GM10266 (cell line): ENCODE measurements at regions not wholly inside any gene's neighbourhood (a gene's known extent, or its start where the extent isn't known, plus 50 kb on each side); places are given as distances from the start of the nearest gene placed in this dataset.

ENCODE experiments used
- DNase-seq: peaks from one replicate; pipeline ENCODE4 v3.0.0; 2012; ENCODE audit errors: extremely low spot score
- TF ChIP-seq, protein P1 (sequence below): IDR thresholded peaks from 2 replicates; pipeline ENCODE4 v1.5.1; 2012; ENCODE audit warnings: mild to moderate bottlenecking, low read depth; ENCODE audit not compliant: control insufficient read depth, insufficient read depth; ENCODE audit errors: missing control alignments

DNA sequence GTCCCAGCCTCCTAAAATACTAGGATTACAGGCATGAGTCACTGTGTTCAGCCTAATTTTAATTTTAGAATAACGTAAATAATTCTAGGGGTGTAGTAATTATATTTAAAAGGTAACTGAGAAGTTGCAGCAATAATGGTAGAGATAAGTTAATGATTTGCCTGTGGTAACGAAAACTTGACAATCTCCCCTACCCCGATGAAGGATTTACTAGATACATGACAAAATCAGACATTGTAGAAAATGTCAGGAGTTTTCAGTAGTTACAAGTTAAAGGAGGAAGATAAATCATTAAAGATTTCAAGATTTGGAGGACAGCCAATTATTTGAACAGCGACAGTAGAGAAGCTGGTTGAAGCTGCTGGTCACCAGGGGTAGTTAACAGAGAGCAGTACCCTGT is 652.2 kb upstream of the PCDH20 start:
- TF ChIP-seq, protein P1, sequence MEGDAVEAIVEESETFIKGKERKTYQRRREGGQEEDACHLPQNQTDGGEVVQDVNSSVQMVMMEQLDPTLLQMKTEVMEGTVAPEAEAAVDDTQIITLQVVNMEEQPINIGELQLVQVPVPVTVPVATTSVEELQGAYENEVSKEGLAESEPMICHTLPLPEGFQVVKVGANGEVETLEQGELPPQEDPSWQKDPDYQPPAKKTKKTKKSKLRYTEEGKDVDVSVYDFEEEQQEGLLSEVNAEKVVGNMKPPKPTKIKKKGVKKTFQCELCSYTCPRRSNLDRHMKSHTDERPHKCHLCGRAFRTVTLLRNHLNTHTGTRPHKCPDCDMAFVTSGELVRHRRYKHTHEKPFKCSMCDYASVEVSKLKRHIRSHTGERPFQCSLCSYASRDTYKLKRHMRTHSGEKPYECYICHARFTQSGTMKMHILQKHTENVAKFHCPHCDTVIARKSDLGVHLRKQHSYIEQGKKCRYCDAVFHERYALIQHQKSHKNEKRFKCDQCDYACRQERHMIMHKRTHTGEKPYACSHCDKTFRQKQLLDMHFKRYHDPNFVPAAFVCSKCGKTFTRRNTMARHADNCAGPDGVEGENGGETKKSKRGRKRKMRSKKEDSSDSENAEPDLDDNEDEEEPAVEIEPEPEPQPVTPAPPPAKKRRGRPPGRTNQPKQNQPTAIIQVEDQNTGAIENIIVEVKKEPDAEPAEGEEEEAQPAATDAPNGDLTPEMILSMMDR: no peak
- DNase-seq: no peak

GRCh38 chr13:62065016-62065415 is 649.4 kb upstream of the PCDH20 start:
- DNase-seq: no peak
- TF ChIP-seq, protein P1: no peak

- TF ChIP-seq, protein P1: no peak
- no peak for DNase-seq
Measured at GRCh38 chr13:62061751-62062150, 646.1 kb upstream of the PCDH20 start.

DNA sequence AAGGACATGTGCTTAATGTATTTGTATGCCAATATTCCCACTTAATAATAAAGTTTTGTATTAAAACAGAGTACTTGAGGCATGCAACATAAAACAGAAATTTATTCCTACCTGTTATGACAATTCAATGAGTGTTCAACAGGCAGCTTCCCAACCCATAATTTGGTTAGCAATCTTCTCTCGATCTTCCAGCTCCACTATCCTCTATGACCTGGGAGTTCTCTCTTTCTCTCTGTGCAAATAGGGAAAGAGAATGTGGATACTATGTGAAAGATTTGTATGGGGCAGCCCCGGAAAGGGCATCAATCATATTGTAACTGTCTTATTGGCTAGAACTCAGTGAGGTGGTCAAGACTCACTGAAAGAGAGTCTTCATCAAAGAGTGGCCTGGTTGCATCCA is 644.9 kb upstream of the PCDH20 start:
- TF ChIP-seq, protein P1: no peak
- DNase-seq: no peak

DNA sequence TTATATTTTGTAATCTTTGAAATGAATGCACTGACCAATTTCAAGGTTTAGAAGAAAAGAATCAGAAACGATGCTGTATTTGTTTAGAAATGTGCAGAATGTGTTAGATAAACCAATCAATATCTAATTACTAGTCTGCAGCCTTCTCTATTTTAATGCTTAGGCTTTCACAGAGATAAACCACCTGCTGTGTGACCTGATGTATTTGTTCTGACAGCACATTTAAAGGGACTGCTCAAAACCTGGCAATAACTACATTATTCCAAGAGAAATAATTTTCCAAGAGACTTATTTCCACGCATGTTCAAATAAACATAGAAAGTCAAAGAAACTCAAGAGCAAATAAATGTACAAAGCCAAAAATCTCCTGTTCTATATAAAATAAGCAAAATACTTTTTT is 641.6 kb upstream of the PCDH20 start:
- no peak for DNase-seq
- TF ChIP-seq, protein P1: no peak

- TF ChIP-seq, protein P1: no peak
- no peak for DNase-seq
Measured at GRCh38 chr13:62049992-62050391, 634.3 kb upstream of the PCDH20 start.

- DNase-seq: no peak
- TF ChIP-seq, protein P1: no peak
Measured at GRCh38 chr13:62046512-62046911, 630.9 kb upstream of the PCDH20 start.
